Activated CD8-positive, alpha-beta T cell treated with anti-CD3 and anti-CD28 coated beads, Interleukin-2, amount 10 ng/mL, durations not matched to agents 7 days and 5 days (primary cell): ENCODE measurements at regions not wholly inside any gene's neighbourhood (a gene's known extent, or its start where the extent isn't known, plus 50 kb on each side); places are given as distances from the start of the nearest gene placed in this dataset.

Experiments used
- ATAC-seq: fragments of 150-1000 bp; cut with Tn5 transposase; one replicate; pipeline ENCODE4 v1.10.0; 2021; ENCODE audit warnings: moderate library complexity
- CTCF ChIA-PET: fragments of 350-600 bp; sonication (Branson Sonifier 250); formaldehyde crosslinking; loops from one replicate; lab custom pipeline; 2021; ENCODE audit warnings: antibody characterized with exemption; lab: Charles Lee
- POLR2A ChIA-PET: fragments of 350-600 bp; sonication (Branson Sonifier 250); formaldehyde crosslinking; loops from one replicate; lab custom pipeline; 2021; ENCODE audit warnings: antibody characterized with exemption; lab: Charles Lee
- DNase-seq: peaks from one replicate; pipeline ENCODE4 v3.0.0-alpha.2; 2020
- H3K27ac Mint-ChIP-seq: one replicate; pipeline ENCODE4 v1.8.0; 2021; ENCODE audit warnings: mild to moderate bottlenecking, mixed read lengths
- H3K27me3 Mint-ChIP-seq: one replicate; pipeline ENCODE4 v1.8.0; 2021; ENCODE audit warnings: low read depth, mixed read lengths
- H3K36me3 Mint-ChIP-seq: one replicate; pipeline ENCODE4 v1.8.0; 2021; ENCODE audit warnings: low read depth, mixed read lengths
- H3K4me1 Mint-ChIP-seq: one replicate; pipeline ENCODE4 v1.8.0; 2021; ENCODE audit warnings: low read depth, mixed read lengths
- H3K4me3 Mint-ChIP-seq: one replicate; pipeline ENCODE4 v1.8.0; 2021; ENCODE audit warnings: mild to moderate bottlenecking, mixed read lengths
- H3K9me3 Mint-ChIP-seq: one replicate; pipeline ENCODE4 v1.8.0; 2022; ENCODE audit warnings: mixed read lengths; ENCODE audit not compliant: insufficient read depth

GRCh38 chr17:15886804-15887203, 58.1 kb upstream of the ADORA2B start:
- CTCF ChIA-PET: interaction anchor here (1.6 kb wide), 1 partner anchor 12 kb away, joined by 4 read pairs; no protein-coding TSS in a partner anchor
- Mint-ChIP-seq H3K4me3 (no peak overlapping the region), H3K27me3 (no peaks in the 10 kb centered on the region), H3K4me1 (peaks cover 28% of the 10 kb centered on the region), H3K27ac (peak overlapping the region; percentile 89), H3K36me3 (no peaks in the 10 kb centered on the region), H3K9me3 (no peaks in the 10 kb centered on the region)
- POLR2A ChIA-PET: no interaction called here
- DNase-seq (peak; percentile 55), ATAC-seq (peak; percentile 66)

GRCh38 chr17:15888436-15888835, 56.5 kb upstream of the ADORA2B start:
- H3K9me3 Mint-ChIP-seq: no peaks in the 10 kb centered on the region
- CTCF ChIA-PET: no interaction called here
- POLR2A ChIA-PET: no interaction called here
- peaks cover 28% of the 10 kb centered on the region for H3K4me1 Mint-ChIP-seq
- ATAC-seq (no peak), DNase-seq (no peak)
- H3K36me3 Mint-ChIP-seq: no peaks in the 10 kb centered on the region
- no peaks in the 10 kb centered on the region for H3K27me3 Mint-ChIP-seq
- H3K4me3 Mint-ChIP-seq: no peak overlapping the region
- no peak overlapping the region for H3K27ac Mint-ChIP-seq

GRCh38 chr17:15890279-15890892, 54.5 kb upstream of the ADORA2B start:
- CTCF ChIA-PET: no interaction called here
- Mint-ChIP-seq H3K36me3 (no peaks in the 10 kb centered on the region), H3K27ac (no peak overlapping the region), H3K4me1 (peaks cover 23% of the 10 kb centered on the region), H3K4me3 (no peak overlapping the region), H3K27me3 (no peaks in the 10 kb centered on the region), H3K9me3 (no peaks in the 10 kb centered on the region)
- no peak for DNase-seq
- POLR2A ChIA-PET: no interaction called here
- no peak for ATAC-seq

- Mint-ChIP-seq H3K27me3 (no peaks in the 10 kb centered on the region), H3K36me3 (no peaks in the 10 kb centered on the region), H3K27ac (no peak overlapping the region), H3K9me3 (no peaks in the 10 kb centered on the region), H3K4me1 (peaks cover 15% of the 10 kb centered on the region), H3K4me3 (no peak overlapping the region)
- no peak for ATAC-seq
- POLR2A ChIA-PET: no interaction called here
- no peak for DNase-seq
- CTCF ChIA-PET: no interaction called here
Observed at GRCh38 chr17:15891318-15891717, 53.6 kb upstream of the ADORA2B start.

GRCh38 chr17:15892244-15892643, 52.7 kb upstream of the ADORA2B start:
- Mint-ChIP-seq H3K27ac (no peak overlapping the region), H3K36me3 (no peaks in the 10 kb centered on the region), H3K27me3 (no peaks in the 10 kb centered on the region), H3K4me3 (no peak overlapping the region), H3K9me3 (no peaks in the 10 kb centered on the region), H3K4me1 (peaks cover 10% of the 10 kb centered on the region)
- ATAC-seq (no peak), DNase-seq (no peak)
- ChIA-PET POLR2A (no interaction called here), CTCF (no interaction called here)

GRCh38 chr17:15892731-15893657, 51.9 kb upstream of the ADORA2B start:
- Mint-ChIP-seq H3K4me3 (no peak overlapping the region), H3K36me3 (no peaks in the 10 kb centered on the region), H3K27me3 (no peaks in the 10 kb centered on the region), H3K9me3 (no peaks in the 10 kb centered on the region), H3K4me1 (peaks cover 13% of the 10 kb centered on the region), H3K27ac (no peak overlapping the region)
- ChIA-PET POLR2A (no interaction called here), CTCF (no interaction called here)
- DNase-seq (no peak), ATAC-seq (no peak)

GRCh38 chr17:15893658-15894024, 51.3 kb upstream of the ADORA2B start:
- Mint-ChIP-seq H3K4me3 (no peak overlapping the region), H3K27ac (no peak overlapping the region), H3K9me3 (no peaks in the 10 kb centered on the region), H3K27me3 (no peaks in the 10 kb centered on the region), H3K4me1 (peaks cover 11% of the 10 kb centered on the region), H3K36me3 (no peaks in the 10 kb centered on the region)
- DNase-seq (no peak), ATAC-seq (no peak)
- CTCF ChIA-PET: no interaction called here
- POLR2A ChIA-PET: no interaction called here

- ATAC-seq (no peak), DNase-seq (no peak)
- ChIA-PET POLR2A (no interaction called here), CTCF (no interaction called here)
- no peaks in the 10 kb centered on the region for H3K27me3 Mint-ChIP-seq
- H3K4me1 Mint-ChIP-seq: peaks cover 11% of the 10 kb centered on the region
- no peaks in the 10 kb centered on the region for H3K36me3 Mint-ChIP-seq
- H3K4me3 Mint-ChIP-seq: no peak overlapping the region
- H3K9me3 Mint-ChIP-seq: no peaks in the 10 kb centered on the region
- H3K27ac Mint-ChIP-seq: no peak overlapping the region
Observed at GRCh38 chr17:15894258-15894657, 50.7 kb upstream of the ADORA2B start.

GRCh38 chr17:15894913-15895658, 49.8 kb upstream of the ADORA2B start:
- H3K36me3 Mint-ChIP-seq: no peaks in the 10 kb centered on the region
- H3K9me3 Mint-ChIP-seq: no peaks in the 10 kb centered on the region
- peaks cover 11% of the 10 kb centered on the region for H3K4me1 Mint-ChIP-seq
- H3K27ac Mint-ChIP-seq: no peak overlapping the region
- ChIA-PET POLR2A (no interaction called here), CTCF (no interaction called here)
- H3K27me3 Mint-ChIP-seq: no peaks in the 10 kb centered on the region
- no peak overlapping the region for H3K4me3 Mint-ChIP-seq
- ATAC-seq (no peak), DNase-seq (no peak)
